Sigmoid colon (tissue), 4 donors: ENCODE measurements at regions not wholly inside any gene's neighbourhood (a gene's known extent, or its start where the extent isn't known, plus 50 kb on each side); places are given as distances from the start of the nearest gene placed in this dataset.

Experiments used
- POLR2A ChIP-seq, 2 donors: fragments of 450-650 bp; IDR thresholded peaks; one replicate each; pipeline ENCODE4 v1.6.1; 2016; ENCODE audit warnings: antibody characterized with exemption in 2 of 2, mild to moderate bottlenecking in 2 of 2, moderate library complexity in 2 of 2
- POLR2AphosphoS5 ChIP-seq, 4 donors: sonication (generic); formaldehyde crosslinking; IDR thresholded peaks; one replicate each; pipeline ENCODE4 v1.6.1; 2017; ENCODE audit warnings: antibody characterized with exemption in 4 of 4
- TF ChIP-seq, protein P1 (sequence below), 4 experiments: fragments of 450-650 bp in 3 of 4; fragments of 200-600 bp in 1 of 4; IDR thresholded peaks; one replicate each; pipeline ENCODE4 v1.5.1; 2016 to 2019; ENCODE audit warnings: antibody characterized with exemption in 4 of 4, mild to moderate bottlenecking in 3 of 4, moderate library complexity in 2 of 4

GRCh38 chr11:42195289-42196013, 736.0 kb upstream of the LRRC4C start:
- TF ChIP-seq, protein P1, sequence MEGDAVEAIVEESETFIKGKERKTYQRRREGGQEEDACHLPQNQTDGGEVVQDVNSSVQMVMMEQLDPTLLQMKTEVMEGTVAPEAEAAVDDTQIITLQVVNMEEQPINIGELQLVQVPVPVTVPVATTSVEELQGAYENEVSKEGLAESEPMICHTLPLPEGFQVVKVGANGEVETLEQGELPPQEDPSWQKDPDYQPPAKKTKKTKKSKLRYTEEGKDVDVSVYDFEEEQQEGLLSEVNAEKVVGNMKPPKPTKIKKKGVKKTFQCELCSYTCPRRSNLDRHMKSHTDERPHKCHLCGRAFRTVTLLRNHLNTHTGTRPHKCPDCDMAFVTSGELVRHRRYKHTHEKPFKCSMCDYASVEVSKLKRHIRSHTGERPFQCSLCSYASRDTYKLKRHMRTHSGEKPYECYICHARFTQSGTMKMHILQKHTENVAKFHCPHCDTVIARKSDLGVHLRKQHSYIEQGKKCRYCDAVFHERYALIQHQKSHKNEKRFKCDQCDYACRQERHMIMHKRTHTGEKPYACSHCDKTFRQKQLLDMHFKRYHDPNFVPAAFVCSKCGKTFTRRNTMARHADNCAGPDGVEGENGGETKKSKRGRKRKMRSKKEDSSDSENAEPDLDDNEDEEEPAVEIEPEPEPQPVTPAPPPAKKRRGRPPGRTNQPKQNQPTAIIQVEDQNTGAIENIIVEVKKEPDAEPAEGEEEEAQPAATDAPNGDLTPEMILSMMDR (IDR thresholded peaks at IDR 0.05): no peak
- TF ChIP-seq POLR2AphosphoS5 (IDR thresholded peaks at IDR 0.05) (no peak), POLR2A (IDR thresholded peaks at IDR 0.05) (no peak)
